Inferior parietal cortex (tissue), 1 donor: ENCODE measurements at regions not wholly inside any gene's neighbourhood (a gene's known extent, or its start where the extent isn't known, plus 50 kb on each side); places are given as distances from the start of the nearest gene placed in this dataset.
A peak's percentile ranks its signal among the peaks of the same experiment; 100 is the strongest.

Source experiments
- DNase-seq: peaks from one replicate; pipeline ENCODE4 v3.0.0-alpha.2; 2016; ENCODE audit errors: extremely low spot score

- no peak for DNase-seq
Measured at GRCh38 chr7:35536396-35536826, 158.5 kb downstream of the HERPUD2 start.

DNA sequence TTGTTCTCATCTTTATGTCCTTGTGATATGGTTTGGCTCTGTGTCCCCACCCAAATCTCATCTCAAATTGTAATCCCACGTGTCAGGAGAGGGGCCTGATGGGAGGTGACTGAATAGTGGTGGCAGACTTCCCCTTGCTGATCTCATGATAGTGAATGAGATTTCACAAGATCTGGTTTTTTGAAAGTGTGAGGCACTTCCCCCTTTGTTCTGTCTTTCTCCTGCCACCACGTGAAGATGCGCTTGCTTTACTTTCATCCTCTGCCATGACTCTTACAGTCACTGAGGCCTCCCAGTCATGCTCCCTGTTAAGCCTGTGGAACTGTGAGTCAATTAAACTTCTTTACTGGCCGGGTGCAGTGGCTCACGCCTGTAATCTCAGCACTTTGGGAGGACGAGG lies 161.0 kb downstream of the HERPUD2 start:
- no peak for DNase-seq

- DNase-seq: no peak
Measured at GRCh38 chr7:35530124-35531109, 164.5 kb downstream of the HERPUD2 start.

- DNase-seq: no peak
Measured at GRCh38 chr7:35529713-35530112, 165.2 kb downstream of the HERPUD2 start.

DNA sequence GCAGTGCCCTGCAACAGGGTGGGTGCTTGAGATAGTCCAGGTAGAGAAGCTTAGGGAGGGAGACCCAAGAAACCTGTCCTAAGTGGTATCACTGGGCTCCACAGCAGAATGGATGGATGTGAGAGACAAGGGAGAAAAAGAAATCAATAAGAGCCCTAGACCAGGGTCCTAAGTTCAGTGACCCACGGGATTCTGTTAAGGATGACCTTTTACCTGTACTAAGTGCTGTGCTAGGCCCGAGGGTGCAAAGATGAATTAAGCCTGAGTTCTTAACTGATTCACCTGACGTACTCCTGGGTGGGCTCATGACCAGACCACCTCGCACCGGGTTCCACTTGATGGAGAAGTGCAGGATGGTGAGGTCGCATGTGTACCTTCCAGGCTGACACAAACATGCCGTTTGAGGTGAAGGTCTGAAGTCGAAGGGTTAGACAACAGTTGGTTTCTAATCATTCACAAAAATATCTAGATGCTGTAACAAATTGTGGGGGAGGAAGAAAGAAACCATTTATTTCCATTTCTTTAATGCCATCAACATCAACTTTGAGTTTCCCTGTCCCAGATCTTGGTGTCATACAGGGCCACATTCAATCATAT lies 166.5 kb downstream of the HERPUD2 start:
- no peak for DNase-seq

- no peak for DNase-seq
Measured at GRCh38 chr7:35526645-35527044, 168.3 kb downstream of the HERPUD2 start.

- no peak for DNase-seq
Measured at GRCh38 chr7:35524112-35524804, 170.7 kb downstream of the HERPUD2 start.

GRCh38 chr7:35523292-35523691 lies 171.6 kb downstream of the HERPUD2 start:
- no peak for DNase-seq

- DNase-seq: no peak
Measured at GRCh38 chr7:35522697-35523096, 172.2 kb downstream of the HERPUD2 start.

GRCh38 chr7:35521941-35522340 lies 173.0 kb downstream of the HERPUD2 start:
- no peak for DNase-seq

DNA sequence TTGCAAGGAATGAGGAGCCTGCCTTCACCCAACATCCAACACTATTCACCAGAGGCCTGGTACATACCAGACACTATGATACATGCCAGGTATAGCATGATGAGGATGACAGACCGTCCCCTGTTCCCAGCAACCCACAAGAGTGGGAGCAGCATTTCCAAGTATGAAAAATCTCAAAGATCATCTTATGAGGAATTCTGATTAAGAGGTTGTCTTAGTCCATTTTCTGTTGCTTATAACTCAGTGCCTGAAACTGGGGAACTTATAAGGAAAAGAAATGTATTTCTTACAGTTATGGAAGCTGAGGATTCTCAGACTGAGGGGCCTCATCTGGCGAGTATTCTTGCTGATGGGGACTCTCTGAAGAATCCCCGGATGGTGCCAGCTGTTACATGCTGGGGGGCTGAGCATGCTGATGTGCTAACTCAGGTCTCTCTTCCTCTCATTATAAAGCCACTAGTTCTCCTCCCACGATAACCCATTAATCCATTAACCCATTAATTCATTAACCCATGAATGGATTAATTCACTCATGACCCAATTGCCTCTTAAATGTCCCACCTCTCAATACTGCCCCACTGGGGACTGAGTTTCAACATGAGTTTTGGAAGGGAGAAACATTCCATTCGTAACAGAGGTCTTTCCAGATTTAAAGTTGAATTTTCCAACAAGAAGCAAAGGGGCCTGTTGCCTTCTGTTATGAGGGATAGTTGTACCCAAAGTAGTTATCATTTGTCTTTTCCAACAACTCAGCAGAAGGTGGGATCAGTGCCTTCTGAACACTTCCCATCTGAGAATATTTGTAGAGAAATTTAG lies 173.9 kb downstream of the HERPUD2 start:
- no peak for DNase-seq

GRCh38 chr7:35519971-35520809 lies 174.7 kb downstream of the HERPUD2 start:
- peak; percentile 73 for DNase-seq

DNA sequence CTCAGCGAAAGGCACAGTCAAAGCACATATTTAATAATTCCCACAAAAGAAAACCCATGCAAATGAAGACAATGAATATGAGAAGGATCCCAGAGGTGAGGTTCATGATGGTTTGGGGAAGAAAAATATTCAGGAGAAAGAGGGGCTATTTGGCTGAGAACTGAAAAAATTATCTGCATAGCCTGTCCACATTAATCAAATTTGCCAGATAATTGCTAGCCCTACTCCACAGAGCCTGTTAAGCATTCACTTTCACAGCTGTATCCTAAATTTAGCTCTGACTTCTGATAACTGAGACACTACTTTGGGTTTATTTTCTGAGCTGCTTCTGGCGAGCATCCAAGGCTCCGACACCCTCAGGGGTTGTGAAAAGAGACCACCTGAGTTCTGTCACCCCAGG lies 176.2 kb downstream of the HERPUD2 start:
- DNase-seq: no peak

DNA sequence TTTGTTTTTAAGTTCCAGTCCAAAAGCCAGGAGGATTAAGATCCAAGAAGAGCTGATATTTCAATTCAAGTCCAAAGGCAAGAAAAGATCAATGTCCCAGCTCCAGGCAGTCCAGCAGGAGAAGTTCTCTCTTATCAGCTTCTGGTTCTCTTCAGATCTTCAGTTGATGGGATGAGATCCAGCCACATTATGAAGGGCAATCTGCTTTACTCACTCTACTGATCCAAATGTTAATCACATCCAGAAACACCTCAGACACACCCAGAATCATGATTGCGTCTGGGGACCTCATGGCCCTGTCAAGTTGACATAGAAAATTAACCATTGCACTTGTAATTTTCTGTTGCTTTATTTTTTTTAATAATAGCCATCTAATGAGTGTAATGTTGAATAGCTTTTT lies 178.4 kb downstream of the HERPUD2 start:
- DNase-seq: no peak

- no peak for DNase-seq
Measured at GRCh38 chr7:35513828-35514227, 181.1 kb downstream of the HERPUD2 start.

GRCh38 chr7:35513195-35513594 lies 181.7 kb downstream of the HERPUD2 start:
- no peak for DNase-seq

DNA sequence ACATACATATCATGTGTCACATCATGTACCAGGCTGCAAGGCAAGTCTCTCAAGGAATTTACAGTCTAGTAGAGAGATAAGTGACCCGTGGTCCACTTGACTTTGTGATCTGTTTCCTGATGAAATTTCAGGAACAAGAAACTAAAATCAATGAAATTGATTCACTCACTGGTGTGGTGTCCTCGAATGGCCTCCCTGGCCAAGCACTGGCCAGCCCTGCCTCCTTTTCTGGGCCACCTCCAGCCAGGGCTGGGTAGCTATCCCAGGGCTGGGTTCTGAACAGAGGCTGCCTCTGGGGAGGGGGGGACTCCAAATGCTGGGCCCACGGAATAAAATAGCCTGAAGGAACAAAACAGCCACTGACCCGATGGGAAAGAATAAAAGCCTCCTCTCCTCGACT lies 182.2 kb downstream of the HERPUD2 start:
- DNase-seq: no peak

- no peak for DNase-seq
Measured at GRCh38 chr7:35508623-35509400, 186.1 kb downstream of the HERPUD2 start.

- no peak for DNase-seq
Measured at GRCh38 chr7:35505066-35505465, 189.9 kb downstream of the HERPUD2 start.

DNA sequence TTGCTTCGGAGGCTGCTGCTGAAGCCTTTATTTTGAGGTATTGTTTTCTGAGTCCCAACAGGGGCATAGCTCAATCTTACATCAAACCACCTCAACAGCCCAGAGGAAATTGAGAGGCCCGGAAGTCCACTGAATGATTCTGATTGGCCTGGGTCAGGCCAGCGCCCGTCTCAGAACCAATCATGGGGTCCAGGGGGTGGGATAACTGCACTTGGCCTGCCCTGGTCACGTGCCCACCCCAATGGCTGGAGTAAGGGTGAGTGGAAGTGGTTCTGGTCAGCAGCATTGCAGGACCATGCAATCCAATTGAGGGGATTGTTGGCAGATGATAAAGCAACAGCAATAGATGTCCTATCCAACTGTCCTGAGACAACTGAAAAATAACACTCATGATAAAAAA lies 190.6 kb downstream of the HERPUD2 start:
- DNase-seq: no peak
